ENCODE measurements at regions not wholly inside any gene's neighbourhood (a gene's known extent, or its start where the extent isn't known, plus 50 kb on each side); places are given as distances from the start of the nearest gene placed in this dataset.

DNA sequence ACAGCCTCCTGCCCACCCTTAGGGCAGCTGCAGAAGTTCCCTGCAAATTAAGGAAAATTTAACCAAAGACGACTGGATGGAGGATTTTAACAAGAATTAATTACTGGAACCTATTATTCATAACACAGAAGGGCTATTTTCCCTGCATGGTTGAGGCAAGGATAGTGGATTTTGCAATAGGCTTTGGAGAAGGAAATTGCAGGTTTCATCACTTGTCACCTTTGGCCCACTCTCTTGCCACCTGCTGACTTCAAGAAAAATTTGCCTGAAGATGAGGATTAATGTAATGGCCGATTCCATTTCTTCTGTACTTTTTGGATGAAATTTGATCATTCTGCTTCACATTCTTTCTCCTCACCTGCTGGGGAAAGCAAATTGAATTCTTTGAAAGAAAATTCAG, 261.7 kb downstream of the FGF9 start:
- TF ChIP-seq, protein P1, sequence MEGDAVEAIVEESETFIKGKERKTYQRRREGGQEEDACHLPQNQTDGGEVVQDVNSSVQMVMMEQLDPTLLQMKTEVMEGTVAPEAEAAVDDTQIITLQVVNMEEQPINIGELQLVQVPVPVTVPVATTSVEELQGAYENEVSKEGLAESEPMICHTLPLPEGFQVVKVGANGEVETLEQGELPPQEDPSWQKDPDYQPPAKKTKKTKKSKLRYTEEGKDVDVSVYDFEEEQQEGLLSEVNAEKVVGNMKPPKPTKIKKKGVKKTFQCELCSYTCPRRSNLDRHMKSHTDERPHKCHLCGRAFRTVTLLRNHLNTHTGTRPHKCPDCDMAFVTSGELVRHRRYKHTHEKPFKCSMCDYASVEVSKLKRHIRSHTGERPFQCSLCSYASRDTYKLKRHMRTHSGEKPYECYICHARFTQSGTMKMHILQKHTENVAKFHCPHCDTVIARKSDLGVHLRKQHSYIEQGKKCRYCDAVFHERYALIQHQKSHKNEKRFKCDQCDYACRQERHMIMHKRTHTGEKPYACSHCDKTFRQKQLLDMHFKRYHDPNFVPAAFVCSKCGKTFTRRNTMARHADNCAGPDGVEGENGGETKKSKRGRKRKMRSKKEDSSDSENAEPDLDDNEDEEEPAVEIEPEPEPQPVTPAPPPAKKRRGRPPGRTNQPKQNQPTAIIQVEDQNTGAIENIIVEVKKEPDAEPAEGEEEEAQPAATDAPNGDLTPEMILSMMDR (IDR thresholded peaks at IDR 0.05): no peak
- TF ChIP-seq POLR2A (IDR thresholded peaks at IDR 0.05): no peak

All from testis (tissue), 2 donors.